Osteocyte (in vitro differentiated cells): ENCODE measurements at regions not wholly inside any gene's neighbourhood (a gene's known extent, or its start where the extent isn't known, plus 50 kb on each side); places are given as distances from the start of the nearest gene placed in this dataset.

Experiments used
- DNase-seq: peaks from one replicate; pipeline ENCODE4 v3.0.0; 2021; ENCODE audit warnings: mixed read lengths; ENCODE audit not compliant: unreplicated experiment; ENCODE audit errors: extremely low spot score
- H3K27ac Mint-ChIP-seq: one replicate; pipeline ENCODE4 v1.8.0; 2021; ENCODE audit warnings: mild to moderate bottlenecking, mixed read lengths; ENCODE audit not compliant: unreplicated experiment
- H3K27me3 Mint-ChIP-seq: one replicate; pipeline ENCODE4 v1.8.0; 2021; ENCODE audit warnings: mixed read lengths; ENCODE audit not compliant: unreplicated experiment
- H3K36me3 Mint-ChIP-seq: one replicate; pipeline ENCODE4 v1.8.0; 2021; ENCODE audit warnings: mixed read lengths; ENCODE audit not compliant: unreplicated experiment
- H3K4me1 Mint-ChIP-seq: one replicate; pipeline ENCODE4 v1.8.0; 2021; ENCODE audit warnings: mixed read lengths; ENCODE audit not compliant: unreplicated experiment
- H3K4me3 Mint-ChIP-seq: one replicate; pipeline ENCODE4 v1.8.0; 2021; ENCODE audit warnings: mild to moderate bottlenecking, moderate library complexity, mixed read lengths; ENCODE audit not compliant: unreplicated experiment
- H3K9me3 Mint-ChIP-seq: one replicate; pipeline ENCODE4 v1.8.0; 2021; ENCODE audit warnings: mixed read lengths; ENCODE audit not compliant: unreplicated experiment
- CTCF ChIP-seq: fragments of 200-600 bp; sonication (generic); IDR thresholded peaks from 2 replicates; pipeline ENCODE4 v1.5.0; 2021; ENCODE audit warnings: antibody characterized with exemption, mild to moderate bottlenecking, moderate library complexity

- no peak for DNase-seq
- Mint-ChIP-seq H3K27me3 (peaks cover 58% of the 10 kb centered on the region), H3K9me3 (peaks cover 17% of the 10 kb centered on the region), H3K27ac (no peak overlapping the region), H3K4me1 (peaks cover 2% of the 10 kb centered on the region), H3K36me3 (peaks cover 3% of the 10 kb centered on the region), H3K4me3 (no peak overlapping the region)
- no peak for TF ChIP-seq CTCF
Observed at GRCh38 chr20:57922083-57922482, 212.3 kb upstream of the PMEPA1 start.

GRCh38 chr20:57921676-57922075, 211.9 kb upstream of the PMEPA1 start:
- Mint-ChIP-seq H3K9me3 (peaks cover 16% of the 10 kb centered on the region), H3K4me3 (no peak overlapping the region), H3K4me1 (peaks cover 3% of the 10 kb centered on the region), H3K36me3 (peaks cover 3% of the 10 kb centered on the region), H3K27me3 (peaks cover 59% of the 10 kb centered on the region), H3K27ac (no peak overlapping the region)
- no peak for TF ChIP-seq CTCF
- DNase-seq: no peak

GRCh38 chr20:57920971-57921370, 211.2 kb upstream of the PMEPA1 start:
- no peak overlapping the region for H3K4me3 Mint-ChIP-seq
- H3K9me3 Mint-ChIP-seq: peaks cover 9% of the 10 kb centered on the region
- peaks cover 3% of the 10 kb centered on the region for H3K4me1 Mint-ChIP-seq

GRCh38 chr20:57919049-57919448, 209.2 kb upstream of the PMEPA1 start:
- Mint-ChIP-seq H3K27me3 (peaks cover 55% of the 10 kb centered on the region), H3K4me1 (peaks cover 3% of the 10 kb centered on the region), H3K9me3 (no peaks in the 10 kb centered on the region), H3K36me3 (no peaks in the 10 kb centered on the region), H3K4me3 (no peak overlapping the region), H3K27ac (no peak overlapping the region)
- DNase-seq: no peak
- no peak for TF ChIP-seq CTCF

More at GRCh38 chr20:57920971-57921370, 211.2 kb upstream of the PMEPA1 start:
- no peak for TF ChIP-seq CTCF
- no peak overlapping the region for H3K27ac Mint-ChIP-seq
- DNase-seq: no peak
- H3K27me3 Mint-ChIP-seq: peaks cover 54% of the 10 kb centered on the region
- H3K36me3 Mint-ChIP-seq: no peaks in the 10 kb centered on the region

- no peak overlapping the region for H3K27ac Mint-ChIP-seq
- no peaks in the 10 kb centered on the region for H3K9me3 Mint-ChIP-seq
- no peak for TF ChIP-seq CTCF
- H3K4me3 Mint-ChIP-seq: no peak overlapping the region
- peaks cover 53% of the 10 kb centered on the region for H3K27me3 Mint-ChIP-seq
- peaks cover 3% of the 10 kb centered on the region for H3K4me1 Mint-ChIP-seq
- DNase-seq: no peak
- H3K36me3 Mint-ChIP-seq: no peaks in the 10 kb centered on the region
Observed at GRCh38 chr20:57918551-57918950, 208.7 kb upstream of the PMEPA1 start.
